Motor neuron (in vitro differentiated cells): ENCODE measurements at regions not wholly inside any gene's neighbourhood (a gene's known extent, or its start where the extent isn't known, plus 50 kb on each side); places are given as distances from the start of the nearest gene placed in this dataset.
A peak's percentile ranks its signal among the peaks of the same experiment; 100 is the strongest.

Source experiments
- ATAC-seq, 8 experiments: fragments of 200-7000 bp; cut with Tn5 transposase; replicated peaks in 6 of 8; 2 replicates each; pipeline ENCODE4 v1.8.0; 2021; ENCODE audit warnings: mild to moderate bottlenecking in 8 of 8, moderate library complexity in 8 of 8
- H3K27ac ChIP-seq, 2 donors: fragments of 250-450 bp; sonication (Bioruptor Pico); 2 replicates each; pipeline ENCODE4 v1.9.0; 2021; ENCODE audit warnings: antibody characterized with exemption in 2 of 2, mild to moderate bottlenecking in 2 of 2, moderate library complexity in 1 of 2
- H3K4me1 ChIP-seq, 2 donors: fragments of 250-450 bp; sonication (Bioruptor Pico); replicated peaks in 1 of 2; 2 replicates each; pipeline ENCODE4 v1.6.1; 2021; ENCODE audit warnings: antibody characterized with exemption in 2 of 2, mild to moderate bottlenecking in 2 of 2, moderate library complexity in 1 of 2
- H3K4me3 ChIP-seq, 5 donors: fragments of 250-450 bp; sonication (Bioruptor Pico); 2 replicates each; pipeline ENCODE4 v1.9.0; 2021; ENCODE audit warnings: antibody characterized with exemption in 5 of 5, mild to moderate bottlenecking in 5 of 5, moderate library complexity in 4 of 5
- WGBS, 10 experiments: fragments of 450-650 bp; shearing (Covaris generic); methylation state at CpG; one replicate each; pipeline ENCODE4 v1.0.0; 2022; 5-methylcytosine and 5-hydroxymethylcytosine counted together
- in situ Hi-C, 9 experiments: fragments of 400-800 bp; cut with MboI; loops; one replicate each; pipeline ENCODE4 v1.15.0; 2021; ENCODE audit warnings: low sequenced_read_pairs in 9 of 9, low pct_unique_long_range_greater_than_20kb in 2 of 9; ENCODE audit not compliant: unreplicated experiment in 9 of 9

DNA sequence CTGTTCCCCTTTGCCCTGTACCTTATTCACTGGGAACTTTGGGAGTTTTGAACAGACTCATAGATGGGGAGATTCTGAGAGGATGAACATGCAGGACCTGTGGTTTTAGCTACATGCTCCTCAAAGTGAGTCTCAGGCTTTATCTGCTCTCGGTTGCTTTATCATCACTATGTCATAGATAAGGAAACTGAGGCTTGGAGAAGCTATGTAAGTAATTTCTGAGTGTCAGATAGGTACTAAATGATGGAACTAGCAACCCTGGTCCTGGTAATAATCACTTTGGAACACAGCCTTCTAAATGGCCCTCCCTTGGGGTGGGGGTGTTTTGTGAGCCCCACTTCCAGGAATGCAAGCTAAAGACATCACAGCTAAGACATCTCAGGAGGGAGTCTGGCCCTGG, 186.2 kb upstream of the MEX3C start:
- Histone ChIP-seq H3K4me3 (no peak overlapping the region), H3K4me1 (no peaks in the 10 kb centered on the region), H3K27ac (no peak overlapping the region)
- 0 to 80% methylated on average over 1 of the region's 1 CpG; no CpG with 5 or more reads in 8 of the 10 experiments for WGBS, 10 experiments
- in situ Hi-C loops = loop anchor here in 1 of 9 experiments (25.0 kb wide), 1 partner anchor 271 kb away; no protein-coding TSS in a partner anchor
- ATAC-seq = no peak

DNA sequence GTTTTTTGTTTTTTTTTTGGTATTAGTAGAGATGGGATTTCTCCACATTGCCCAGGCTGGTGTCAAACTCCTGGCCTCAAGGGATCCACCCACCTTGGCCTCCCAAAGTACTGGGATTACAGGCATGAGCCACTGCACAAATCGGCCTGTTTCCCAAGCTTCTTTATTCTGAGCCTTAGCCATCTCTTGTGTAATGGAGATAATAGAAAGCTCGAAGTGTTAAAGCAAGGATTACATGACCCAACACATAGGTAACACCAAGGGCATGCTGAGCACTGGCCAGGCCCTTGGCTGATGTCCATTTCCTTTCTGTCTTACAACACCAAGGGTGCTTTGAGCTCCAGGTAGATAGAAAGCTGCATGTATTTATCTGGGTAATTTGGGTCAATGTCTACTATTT, 187.8 kb upstream of the MEX3C start:
- no peak for ATAC-seq
- H3K4me3 ChIP-seq = no peak overlapping the region
- H3K4me1 ChIP-seq = no peaks in the 10 kb centered on the region
- H3K27ac ChIP-seq = no peak overlapping the region
- in situ Hi-C loops = loop anchor here in 1 of 9 experiments (25.0 kb wide), 1 partner anchor 273 kb away; no protein-coding TSS in a partner anchor
- 0 to 100% (median 50%) methylated on average over 1 to 2 of the region's 2 CpGs; no CpG with 5 or more reads in 3 of the 10 experiments for WGBS, 10 experiments

DNA sequence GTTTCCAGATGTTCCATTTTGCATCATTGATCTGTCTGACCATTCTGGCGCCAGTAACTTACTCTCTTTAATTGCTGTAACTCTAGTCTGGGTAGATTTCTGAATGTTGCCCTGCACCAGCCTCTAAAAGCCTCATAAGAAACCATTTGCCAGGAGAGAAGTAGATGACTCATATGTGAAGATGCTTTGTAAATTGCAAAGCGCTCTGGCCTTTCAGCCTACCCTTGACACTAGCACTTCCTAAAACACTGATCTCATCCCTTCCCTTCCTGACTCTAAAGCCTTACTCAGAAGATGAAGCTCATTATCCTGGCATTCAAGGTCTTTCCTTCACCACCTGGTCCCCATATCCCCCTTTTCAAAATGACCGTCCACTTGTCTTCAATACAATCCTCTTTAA, 193.2 kb upstream of the MEX3C start:
- WGBS, 10 experiments = 6 to 100% (median 76%) methylated on average over 1 to 3 of the region's 3 CpGs; no CpG with 5 or more reads in 1 of the 10 experiments
- Histone ChIP-seq H3K4me1 (no peaks in the 10 kb centered on the region), H3K27ac (no peak overlapping the region), H3K4me3 (no peak overlapping the region)
- in situ Hi-C loops = loop anchor here in 1 of 9 experiments (25.0 kb wide), 1 partner anchor 278 kb away; no protein-coding TSS in a partner anchor
- peak in 6 of 8 experiments; percentile 27 to 87 (median 72) for ATAC-seq

DNA sequence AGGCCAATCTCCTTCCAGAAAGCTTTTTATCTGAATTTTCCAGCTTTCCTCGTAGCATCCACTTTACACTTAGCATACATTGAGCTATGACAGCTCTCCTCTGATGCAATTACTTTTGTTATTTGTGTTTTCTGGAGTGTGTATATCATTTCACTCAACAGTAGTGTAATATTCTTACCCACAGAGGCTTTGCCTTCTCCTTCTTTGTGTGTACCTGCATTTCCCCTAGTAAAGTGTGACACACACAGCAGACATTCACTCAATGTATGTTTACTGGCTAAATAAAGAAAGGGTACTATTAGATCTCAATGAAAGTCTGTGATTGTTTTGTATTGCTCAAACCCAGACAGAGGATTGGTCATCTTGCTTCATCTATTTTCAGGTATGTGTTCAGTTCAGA, 193.7 kb upstream of the MEX3C start:
- no peak overlapping the region for H3K27ac ChIP-seq

DNA sequence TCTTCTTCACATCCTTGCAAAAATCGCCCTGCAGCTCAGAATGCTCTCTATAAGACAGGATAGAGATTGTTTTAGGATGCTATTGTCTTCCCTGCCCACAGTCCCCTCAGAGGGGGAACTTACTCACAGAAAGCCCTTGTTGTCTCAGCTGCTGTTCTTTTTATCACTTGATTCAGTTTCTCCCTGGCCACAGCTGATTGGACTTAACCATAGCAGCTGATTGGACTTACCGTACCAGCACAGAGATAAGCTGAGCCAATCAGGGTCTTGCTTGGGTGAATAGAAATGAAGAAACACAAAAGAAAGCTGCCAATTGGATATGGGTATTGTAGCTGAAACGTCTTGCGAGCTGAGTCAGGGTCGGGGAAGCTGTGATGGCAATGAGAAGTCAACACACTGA, 194.2 kb upstream of the MEX3C start:
- WGBS, 10 experiments = 4 to 100% (median 71%) methylated on average over 1 to 5 of the region's 5 CpGs; no CpG with 5 or more reads in 1 of the 10 experiments
- Histone ChIP-seq H3K4me1 (no peaks in the 10 kb centered on the region), H3K4me3 (no peak overlapping the region), H3K27ac (no peak overlapping the region)
- in situ Hi-C loops = loop anchor here in 1 of 9 experiments (25.0 kb wide), 1 partner anchor 279 kb away; no protein-coding TSS in a partner anchor
- ATAC-seq = peak in 4 of 8 experiments; percentile 23 to 60 (median 36)

More for the DNA sequence above, 193.7 kb upstream of the MEX3C start:
- WGBS, 10 experiments = 0 to 100% (median 66%) methylated on average over 1 of the region's 1 CpG; no CpG with 5 or more reads in 2 of the 10 experiments
- in situ Hi-C loops = loop anchor here in 1 of 9 experiments (25.0 kb wide), 1 partner anchor 279 kb away; no protein-coding TSS in a partner anchor
- ATAC-seq = peak in 2 of 8 experiments; percentile 31 to 35
- H3K4me3 ChIP-seq = no peak overlapping the region
- H3K4me1 ChIP-seq = no peaks in the 10 kb centered on the region

DNA sequence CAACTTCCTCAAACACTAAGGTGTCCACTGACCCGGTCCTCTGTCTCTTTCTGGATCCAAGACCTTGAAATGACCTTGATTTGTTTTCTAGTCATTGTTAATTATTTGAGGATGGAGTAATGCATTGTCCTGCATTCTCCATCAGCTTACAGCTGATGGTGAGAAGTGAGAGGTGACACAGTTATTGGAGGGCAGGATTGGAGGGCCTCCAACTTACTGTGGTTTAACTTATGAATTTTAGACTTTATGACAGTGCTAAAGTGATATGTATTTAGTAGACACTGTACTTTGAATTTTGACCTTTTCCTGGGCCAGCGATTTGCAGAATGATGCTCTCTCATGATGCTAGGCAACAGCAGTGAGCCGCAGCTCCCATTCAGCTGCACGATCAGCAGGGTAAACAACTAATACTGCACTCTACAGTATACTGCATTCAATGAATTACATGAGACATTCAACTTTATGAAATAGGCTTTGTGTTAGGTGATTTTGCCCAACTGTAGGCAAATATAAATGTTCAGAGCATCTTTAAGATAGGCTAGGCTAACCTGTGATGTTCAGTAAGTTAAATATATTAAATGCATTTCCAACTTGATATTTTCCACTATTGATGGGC, 200.0 kb upstream of the MEX3C start:
- no peaks in the 10 kb centered on the region for H3K4me1 ChIP-seq
- ATAC-seq = peak in 1 of 8 experiments; percentile 56
- in situ Hi-C loops = loop anchor here in 1 of 9 experiments (25.0 kb wide), 1 partner anchor 285 kb away; no protein-coding TSS in a partner anchor
- no peak overlapping the region for H3K27ac ChIP-seq
- 5 to 100% (median 66%) methylated on average over 1 to 4 of the region's 4 CpGs; no CpG with 5 or more reads in 2 of the 10 experiments for WGBS, 10 experiments
- no peak overlapping the region for H3K4me3 ChIP-seq

DNA sequence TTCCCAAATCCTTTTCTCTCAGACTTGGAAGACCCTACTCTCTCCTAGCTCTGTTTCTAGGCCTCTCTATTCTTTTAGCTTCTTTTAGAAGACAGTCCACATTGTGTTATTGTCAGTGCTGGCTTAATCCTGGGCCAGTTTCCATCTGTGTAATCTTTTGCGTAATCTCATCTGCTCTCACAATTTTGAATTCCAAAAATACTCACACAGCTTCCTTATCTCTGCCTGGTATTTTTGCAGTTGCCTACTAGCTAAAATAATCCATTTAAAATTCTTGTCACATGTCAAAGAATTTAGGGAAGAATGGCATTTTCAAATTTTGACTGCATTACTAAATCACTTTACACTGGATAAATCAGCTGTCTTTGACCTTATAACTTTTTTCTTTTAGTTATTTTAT, 200.6 kb upstream of the MEX3C start:
- H3K4me1 ChIP-seq = no peaks in the 10 kb centered on the region
- no peak for ATAC-seq
- 0 to 100% (median 89%) methylated on average over 1 of the region's 1 CpG; no CpG with 5 or more reads in 1 of the 10 experiments for WGBS, 10 experiments
- H3K27ac ChIP-seq = no peak overlapping the region
- H3K4me3 ChIP-seq = no peak overlapping the region
- in situ Hi-C loops = loop anchor here in 1 of 9 experiments (25.0 kb wide), 1 partner anchor 286 kb away; no protein-coding TSS in a partner anchor

DNA sequence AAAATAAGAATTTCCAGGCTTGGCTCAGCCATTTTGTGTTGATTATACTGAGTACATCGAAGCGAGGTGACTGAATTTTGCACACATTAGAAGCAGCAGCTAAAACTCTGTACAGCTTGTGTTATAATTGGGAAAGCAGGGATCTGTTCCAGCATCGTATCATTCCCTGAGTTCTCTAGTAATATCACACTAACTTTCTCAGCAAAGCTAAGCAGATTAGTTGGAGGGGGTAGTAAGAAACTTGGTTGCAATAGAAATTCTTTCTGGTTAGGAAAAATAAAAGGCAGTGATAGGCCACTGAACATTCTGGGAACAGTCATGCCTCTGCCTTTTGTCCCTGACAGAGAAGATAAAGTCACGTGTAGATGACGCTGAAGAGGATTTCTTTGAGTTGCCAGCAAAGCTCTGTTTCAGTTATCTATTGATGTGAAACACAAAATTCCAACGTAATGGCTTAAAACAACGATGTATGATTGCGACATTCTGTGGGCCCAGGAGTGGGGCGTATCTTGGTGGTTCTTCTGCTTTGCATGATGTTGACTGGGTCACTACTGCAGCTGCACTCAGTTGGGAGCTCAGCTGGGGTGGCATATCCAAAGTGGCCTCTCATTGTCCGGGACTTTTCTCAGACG, 202.1 kb upstream of the MEX3C start:
- H3K4me3 ChIP-seq = no peak overlapping the region
- H3K4me1 ChIP-seq = no peaks in the 10 kb centered on the region
- in situ Hi-C loops = loop anchor here in 1 of 9 experiments (25.0 kb wide), 1 partner anchor 287 kb away; no protein-coding TSS in a partner anchor
- no peak overlapping the region for H3K27ac ChIP-seq
- no peak for ATAC-seq
- 25 to 100% (median 91%) methylated on average over 2 to 9 of the region's 11 CpGs; no CpG with 5 or more reads in 1 of the 10 experiments for WGBS, 10 experiments

DNA sequence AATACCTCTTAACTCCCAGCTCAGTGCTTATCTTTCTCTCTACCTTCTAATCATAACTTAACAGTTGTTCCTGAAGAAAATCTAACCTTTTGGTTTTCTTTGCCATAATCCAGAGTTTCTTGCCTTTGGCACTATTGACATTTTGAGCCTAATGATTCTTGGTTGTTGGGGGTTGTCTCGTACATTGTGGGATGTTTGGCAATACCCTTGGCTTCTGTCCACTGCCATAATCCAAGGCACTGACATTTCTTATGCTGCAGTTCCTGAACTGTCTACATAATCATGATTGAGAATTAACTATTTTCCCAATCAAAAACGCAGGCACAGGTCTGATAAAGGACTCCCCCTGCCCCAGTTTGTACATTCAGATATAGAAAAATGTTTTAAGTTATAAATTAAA, 203.2 kb upstream of the MEX3C start:
- ATAC-seq = no peak
- Histone ChIP-seq H3K27ac (no peak overlapping the region), H3K4me1 (no peaks in the 10 kb centered on the region), H3K4me3 (no peak overlapping the region)
- 0 to 93% (median 40%) methylated on average over 1 to 2 of the region's 2 CpGs; no CpG with 5 or more reads in 1 of the 10 experiments for WGBS, 10 experiments
- in situ Hi-C loops = no loop called here

DNA sequence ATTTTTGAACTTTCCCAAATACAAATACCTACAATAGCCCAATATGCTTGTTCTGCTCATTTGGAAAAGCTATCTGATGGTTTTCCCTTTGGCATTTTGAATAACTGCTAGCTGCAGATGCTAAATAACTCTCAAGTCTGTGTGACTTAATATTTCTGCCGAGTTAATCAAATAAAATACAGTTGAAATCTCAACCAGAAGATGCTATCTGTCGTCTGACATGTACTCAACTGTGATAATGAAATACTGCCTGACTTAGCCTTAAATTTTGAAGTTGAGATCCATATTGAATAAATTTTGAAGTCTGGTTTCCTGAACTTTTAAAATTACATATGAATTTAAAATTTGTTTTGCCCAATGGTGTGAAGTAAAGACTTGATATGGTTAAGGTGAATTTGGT, 204.4 kb upstream of the MEX3C start:
- in situ Hi-C loops = no loop called here
- WGBS, 10 experiments = 0 to 85% (median 10%) methylated on average over 2 of the region's 2 CpGs; no CpG with 5 or more reads in 3 of the 10 experiments
- H3K4me1 ChIP-seq = no peaks in the 10 kb centered on the region
- H3K27ac ChIP-seq = no peak overlapping the region
- ATAC-seq = no peak
- no peak overlapping the region for H3K4me3 ChIP-seq

DNA sequence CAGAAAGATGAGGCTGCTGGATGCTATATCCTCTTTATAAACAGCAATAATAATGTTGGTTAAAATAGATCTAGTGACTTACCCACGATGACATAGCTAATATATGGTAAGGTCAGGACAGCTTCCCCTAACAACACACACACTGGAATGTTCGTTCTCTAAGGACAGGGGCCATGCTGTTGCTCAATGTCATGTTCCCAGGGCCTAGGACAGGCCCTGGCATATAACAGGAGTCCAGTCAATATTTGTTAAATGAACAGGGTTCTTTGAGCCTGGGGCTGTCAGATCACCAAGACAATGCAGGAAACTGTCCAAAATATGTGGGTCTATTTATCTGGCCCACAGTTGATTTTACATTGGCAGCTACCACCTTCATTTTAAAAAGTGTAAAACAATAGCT, 207.1 kb upstream of the MEX3C start:
- ATAC-seq = peak in 1 of 8 experiments; percentile 97
- in situ Hi-C loops = no loop called here
- WGBS, 10 experiments = 25 to 92% (median 60%) methylated on average over 1 to 2 of the region's 2 CpGs; no CpG with 5 or more reads in 7 of the 10 experiments

DNA sequence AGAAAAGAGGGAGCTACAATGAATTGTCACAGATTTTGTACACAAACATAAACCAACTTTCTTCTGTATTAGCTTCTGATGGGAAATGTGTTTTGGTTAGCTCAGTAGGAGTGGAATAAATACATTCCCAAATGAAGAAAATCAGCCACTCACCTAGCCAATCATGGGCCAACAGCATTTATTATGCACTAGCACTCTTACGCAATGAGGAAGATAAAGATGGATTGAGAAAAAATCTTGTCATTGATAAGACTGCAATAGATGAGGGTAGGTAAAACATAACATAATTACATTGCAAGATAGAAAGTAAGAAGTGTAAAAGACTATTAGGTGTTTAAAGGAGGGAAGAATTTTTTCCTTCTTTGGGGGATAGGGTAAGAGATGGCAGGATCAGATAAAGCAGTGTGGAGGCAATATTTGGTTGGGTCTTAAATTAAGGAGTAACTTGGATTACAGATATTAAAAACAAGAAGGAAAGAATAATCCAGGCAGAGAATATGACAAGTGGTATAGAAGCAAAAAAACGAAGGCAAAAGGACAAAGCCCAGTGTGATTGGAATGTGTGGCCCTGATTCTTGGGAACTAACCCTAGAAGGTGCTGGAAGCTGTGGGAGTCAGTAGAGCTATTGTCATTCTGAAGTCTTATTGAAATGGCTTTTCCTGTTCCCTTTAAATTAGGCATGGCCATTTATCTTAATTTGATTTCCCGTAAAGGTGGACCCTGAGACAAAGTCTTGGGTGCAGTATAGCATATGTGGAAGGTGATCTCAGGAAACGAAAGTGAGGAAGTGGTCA, 208.4 kb upstream of the MEX3C start:
- 5 to 80% (median 29%) methylated on average over 1 to 4 of the region's 4 CpGs; no CpG with 5 or more reads in 1 of the 10 experiments for WGBS, 10 experiments

More for the DNA sequence above, 207.1 kb upstream of the MEX3C start:
- Histone ChIP-seq H3K4me3 (no peak overlapping the region), H3K27ac (no peak overlapping the region), H3K4me1 (no peaks in the 10 kb centered on the region)

More for the DNA sequence above, 208.4 kb upstream of the MEX3C start:
- Histone ChIP-seq H3K4me3 (no peak overlapping the region), H3K27ac (no peak overlapping the region), H3K4me1 (no peaks in the 10 kb centered on the region)
- in situ Hi-C loops = no loop called here
- ATAC-seq = no peak
